AG10803 (cell line): ENCODE measurements at regions not wholly inside any gene's neighbourhood (a gene's known extent, or its start where the extent isn't known, plus 50 kb on each side); places are given as distances from the start of the nearest gene placed in this dataset.
"Not testable (repeated sequence)": the region's sequence is repeated elsewhere in the genome, so short reads cannot be mapped to it uniquely, and the experiment has no call there.

Experiments
- DNase-seq: peaks from one replicate; pipeline ENCODE4 v3.0.0; 2010; ENCODE audit warnings: low read depth
- H3K4me3 ChIP-seq: 2 replicates; pipeline ENCODE4 v1.5.1; 2011; ENCODE audit warnings: mild to moderate bottlenecking, low read length, control low read depth
- CTCF ChIP-seq: conservative IDR thresholded peaks from 2 replicates; pipeline ENCODE4 v1.5.1; 2011; ENCODE audit warnings: mild to moderate bottlenecking, low read length, control low read depth, inconsistent platforms

- DNase-seq, result peak; percentile 0
- peak; percentile 48 for TF ChIP-seq CTCF
- H3K4me3 ChIP-seq, result not testable (repeated sequence)
These were observed 1239.6 kb upstream of the USP9Y start for GRCh38 chrY:11461406-11461805.

- H3K4me3 ChIP-seq, result not testable (repeated sequence)
- peak; percentile 0 for DNase-seq
- TF ChIP-seq CTCF, result peak; percentile 19; the same call in 1 of the 2 replicates
These were observed 1234.3 kb upstream of the USP9Y start for GRCh38 chrY:11466778-11467177.
